PFSK-1 (cell line): ENCODE measurements at regions not wholly inside any gene's neighbourhood (a gene's known extent, or its start where the extent isn't known, plus 50 kb on each side); places are given as distances from the start of the nearest gene placed in this dataset.

Experiments
- FOXP2 ChIP-seq: optimal IDR thresholded peaks from 2 replicates; pipeline ENCODE3; 2011; ENCODE audit warnings: borderline replicate concordance, control low read depth, inconsistent platforms; ENCODE audit not compliant: insufficient read depth; ENCODE audit errors: extremely low read length, extremely low read depth
- POLR2AphosphoS5 ChIP-seq: IDR thresholded peaks from 2 replicates; pipeline ENCODE4 v1.6.1; 2012; ENCODE audit warnings: low read depth, mild to moderate bottlenecking, control low read depth, low read length, moderate library complexity
- REST ChIP-seq, 2 experiments: IDR thresholded peaks; 2 replicates each; pipeline versions ENCODE4 v1.6.1 to v1.8.0; 2011 to 2012; ENCODE audit warnings: low read depth in 2 of 2, low read length in 2 of 2, control low read depth in 1 of 2, inconsistent platforms in 1 of 2, mild to moderate bottlenecking in 1 of 2, moderate library complexity in 1 of 2; ENCODE audit not compliant: insufficient read depth in 1 of 2
- SIN3A ChIP-seq: IDR thresholded peaks from 2 replicates; pipeline ENCODE4 v1.6.1; 2012; ENCODE audit warnings: mild to moderate bottlenecking, low read length, moderate library complexity, borderline replicate concordance; ENCODE audit not compliant: insufficient read depth
- TAF1 ChIP-seq: IDR thresholded peaks from 2 replicates; pipeline ENCODE4 v1.6.1; 2012; ENCODE audit warnings: low read length, control low read depth, borderline replicate concordance; ENCODE audit not compliant: insufficient read depth

- TF ChIP-seq POLR2AphosphoS5 (no peak), REST (IDR thresholded peaks at IDR 0.05; ENCODE audit: insufficient read depth in 1 of 2, low read depth in 2 of 2, low read length in 2 of 2) (no peak), FOXP2 (no peak), TAF1 (no peak), SIN3A (no peak)
These were observed 145.8 kb upstream of the ERRFI1 start for GRCh38 chr1:8171751-8172464.
